Activated CD4-positive, alpha-beta memory T cell treated with anti-CD3 and anti-CD28 coated beads, Interleukin-2, amount 10 ng/mL, durations not matched to agents 7 days and 5 days (primary cell): ENCODE measurements at regions not wholly inside any gene's neighbourhood (a gene's known extent, or its start where the extent isn't known, plus 50 kb on each side); places are given as distances from the start of the nearest gene placed in this dataset.

Experiments used
- CTCF ChIA-PET: fragments of 350-600 bp; sonication (Branson Sonifier 250); formaldehyde crosslinking; loops from one replicate; lab custom pipeline; 2021; ENCODE audit warnings: antibody characterized with exemption, inconsistent platforms; lab: Charles Lee
- POLR2A ChIA-PET: fragments of 350-600 bp; sonication (Branson Sonifier 250); formaldehyde crosslinking; loops from one replicate; lab custom pipeline; 2021; ENCODE audit warnings: antibody characterized with exemption; lab: Charles Lee
- DNase-seq: peaks from one replicate; pipeline ENCODE4 v3.0.0-alpha.2; 2020
- H3K27ac Mint-ChIP-seq: one replicate; pipeline ENCODE4 v1.8.0; 2021; ENCODE audit warnings: mild to moderate bottlenecking, mixed read lengths
- H3K27me3 Mint-ChIP-seq: one replicate; pipeline ENCODE4 v1.8.0; 2021; ENCODE audit warnings: mixed read lengths
- H3K36me3 Mint-ChIP-seq: one replicate; pipeline ENCODE4 v1.8.0; 2021; ENCODE audit warnings: low read depth, mixed read lengths
- H3K4me1 Mint-ChIP-seq: one replicate; pipeline ENCODE4 v1.8.0; 2021; ENCODE audit warnings: mixed read lengths
- H3K4me3 Mint-ChIP-seq: one replicate; pipeline ENCODE4 v1.8.0; 2021; ENCODE audit warnings: mild to moderate bottlenecking, mixed read lengths
- H3K9me3 Mint-ChIP-seq: one replicate; pipeline ENCODE4 v1.8.0; 2021; ENCODE audit warnings: mixed read lengths

- Mint-ChIP-seq H3K27me3 (no peaks in the 10 kb centered on the region), H3K9me3 (no peaks in the 10 kb centered on the region), H3K27ac (no peak overlapping the region), H3K4me1 (peaks cover 6% of the 10 kb centered on the region), H3K36me3 (no peaks in the 10 kb centered on the region), H3K4me3 (no peak overlapping the region)
- ChIA-PET CTCF (no interaction called here), POLR2A (no interaction called here)
- DNase-seq = no peak
These were observed 344.7 kb upstream of the RGMB start for GRCh38 chr5:98428806-98429205.

GRCh38 chr5:98432378-98432777, 341.1 kb upstream of the RGMB start:
- Mint-ChIP-seq H3K4me3 (no peak overlapping the region), H3K4me1 (peaks cover 6% of the 10 kb centered on the region), H3K27me3 (no peaks in the 10 kb centered on the region), H3K27ac (no peak overlapping the region), H3K36me3 (no peaks in the 10 kb centered on the region), H3K9me3 (no peaks in the 10 kb centered on the region)
- ChIA-PET POLR2A (no interaction called here), CTCF (no interaction called here)
- DNase-seq = no peak

- no peak for DNase-seq
- Mint-ChIP-seq H3K4me1 (peaks cover 6% of the 10 kb centered on the region), H3K27ac (no peak overlapping the region), H3K4me3 (no peak overlapping the region), H3K36me3 (no peaks in the 10 kb centered on the region), H3K9me3 (no peaks in the 10 kb centered on the region), H3K27me3 (no peaks in the 10 kb centered on the region)
- ChIA-PET POLR2A (no interaction called here), CTCF (no interaction called here)
These were observed 340.4 kb upstream of the RGMB start for GRCh38 chr5:98433022-98433421.

- POLR2A ChIA-PET = no interaction called here
- Mint-ChIP-seq H3K27ac (no peak overlapping the region), H3K4me1 (peaks cover 4% of the 10 kb centered on the region), H3K36me3 (no peaks in the 10 kb centered on the region), H3K4me3 (no peak overlapping the region), H3K9me3 (no peaks in the 10 kb centered on the region), H3K27me3 (no peaks in the 10 kb centered on the region)
- CTCF ChIA-PET = no interaction called here
- DNase-seq = no peak
These were observed 339.8 kb upstream of the RGMB start for GRCh38 chr5:98433673-98434072.

DNA sequence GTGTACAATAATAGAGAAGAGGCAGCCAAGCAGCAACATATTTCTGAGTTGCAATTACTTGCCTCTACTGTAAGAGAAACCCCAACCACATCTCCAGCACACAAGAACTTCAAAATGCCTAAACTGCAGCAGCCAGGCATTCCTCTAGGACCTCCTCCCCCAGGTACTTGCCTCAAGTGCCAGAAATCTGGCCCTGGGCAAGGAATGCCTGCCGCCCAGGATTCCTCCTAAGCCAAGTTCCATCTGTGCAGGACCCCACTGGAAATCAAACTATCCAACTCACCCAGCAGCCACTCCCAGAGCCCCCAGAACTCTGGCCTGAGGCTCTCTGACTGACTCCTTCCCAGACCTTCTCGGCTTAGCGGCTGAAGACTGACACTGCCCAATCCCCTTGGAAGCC, 336.8 kb upstream of the RGMB start:
- no peak for DNase-seq
- no peak overlapping the region for H3K4me3 Mint-ChIP-seq
- H3K36me3 Mint-ChIP-seq = no peaks in the 10 kb centered on the region
- H3K9me3 Mint-ChIP-seq = peaks cover 2% of the 10 kb centered on the region
- ChIA-PET POLR2A (no interaction called here), CTCF (no interaction called here)
- H3K27ac Mint-ChIP-seq = no peak overlapping the region
- no peaks in the 10 kb centered on the region for H3K4me1 Mint-ChIP-seq
- H3K27me3 Mint-ChIP-seq = no peaks in the 10 kb centered on the region

GRCh38 chr5:98442448-98442847, 331.0 kb upstream of the RGMB start:
- POLR2A ChIA-PET = no interaction called here
- no peak for DNase-seq
- peaks cover 9% of the 10 kb centered on the region for H3K9me3 Mint-ChIP-seq
- H3K27me3 Mint-ChIP-seq = no peaks in the 10 kb centered on the region
- H3K4me3 Mint-ChIP-seq = no peak overlapping the region
- CTCF ChIA-PET = no interaction called here
- no peaks in the 10 kb centered on the region for H3K36me3 Mint-ChIP-seq
- no peaks in the 10 kb centered on the region for H3K4me1 Mint-ChIP-seq
- H3K27ac Mint-ChIP-seq = no peak overlapping the region

GRCh38 chr5:98443881-98444280, 329.6 kb upstream of the RGMB start:
- H3K36me3 Mint-ChIP-seq = no peaks in the 10 kb centered on the region
- ChIA-PET CTCF (no interaction called here), POLR2A (no interaction called here)
- no peak overlapping the region for H3K4me3 Mint-ChIP-seq
- no peak overlapping the region for H3K27ac Mint-ChIP-seq
- H3K27me3 Mint-ChIP-seq = no peaks in the 10 kb centered on the region
- DNase-seq = no peak
- H3K9me3 Mint-ChIP-seq = peaks cover 9% of the 10 kb centered on the region
- no peaks in the 10 kb centered on the region for H3K4me1 Mint-ChIP-seq

GRCh38 chr5:98453296-98453695, 320.2 kb upstream of the RGMB start:
- no peak for DNase-seq
- POLR2A ChIA-PET = no interaction called here

GRCh38 chr5:98454407-98454806, 319.1 kb upstream of the RGMB start:
- Mint-ChIP-seq H3K4me1 (no peaks in the 10 kb centered on the region), H3K36me3 (no peaks in the 10 kb centered on the region), H3K27ac (no peak overlapping the region), H3K4me3 (no peak overlapping the region), H3K27me3 (no peaks in the 10 kb centered on the region), H3K9me3 (no peaks in the 10 kb centered on the region)
- POLR2A ChIA-PET = no interaction called here
- no peak for DNase-seq
- CTCF ChIA-PET = no interaction called here

More at GRCh38 chr5:98453296-98453695, 320.2 kb upstream of the RGMB start:
- Mint-ChIP-seq H3K27me3 (no peaks in the 10 kb centered on the region), H3K4me3 (no peak overlapping the region), H3K27ac (no peak overlapping the region), H3K9me3 (no peaks in the 10 kb centered on the region), H3K4me1 (no peaks in the 10 kb centered on the region), H3K36me3 (no peaks in the 10 kb centered on the region)
- CTCF ChIA-PET = no interaction called here

GRCh38 chr5:98454904-98455303, 318.6 kb upstream of the RGMB start:
- H3K27me3 Mint-ChIP-seq = no peaks in the 10 kb centered on the region
- H3K36me3 Mint-ChIP-seq = no peaks in the 10 kb centered on the region
- ChIA-PET CTCF (no interaction called here), POLR2A (no interaction called here)
- H3K4me1 Mint-ChIP-seq = no peaks in the 10 kb centered on the region
- no peaks in the 10 kb centered on the region for H3K9me3 Mint-ChIP-seq
- no peak for DNase-seq
- H3K27ac Mint-ChIP-seq = no peak overlapping the region
- no peak overlapping the region for H3K4me3 Mint-ChIP-seq

- H3K36me3 Mint-ChIP-seq = no peaks in the 10 kb centered on the region
- H3K27ac Mint-ChIP-seq = no peak overlapping the region
- no peak overlapping the region for H3K4me3 Mint-ChIP-seq
- H3K4me1 Mint-ChIP-seq = no peaks in the 10 kb centered on the region
- CTCF ChIA-PET = no interaction called here
- no peaks in the 10 kb centered on the region for H3K27me3 Mint-ChIP-seq
- POLR2A ChIA-PET = no interaction called here
- no peak for DNase-seq
- H3K9me3 Mint-ChIP-seq = no peaks in the 10 kb centered on the region
These were observed 317.8 kb upstream of the RGMB start for GRCh38 chr5:98455665-98456064.

DNA sequence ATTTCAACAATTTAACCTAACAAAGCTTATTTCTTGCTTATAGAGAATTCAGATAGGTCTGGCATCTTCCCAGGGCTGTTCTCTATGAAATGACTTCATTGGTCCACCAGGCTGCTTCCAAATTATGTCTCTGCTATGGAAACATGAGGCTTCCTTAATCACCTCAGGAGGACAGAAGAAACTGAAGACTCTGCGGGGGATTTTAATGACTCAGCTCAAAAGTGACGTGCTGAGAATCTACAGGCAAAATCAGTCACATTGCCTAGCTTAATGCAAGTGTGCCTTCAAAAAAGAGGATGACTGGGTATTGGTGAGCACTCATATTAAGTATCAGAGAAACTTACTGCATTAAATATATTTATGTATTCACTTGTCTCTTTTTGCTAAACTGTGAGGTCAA, 315.5 kb upstream of the RGMB start:
- no peak for DNase-seq
- no peaks in the 10 kb centered on the region for H3K27me3 Mint-ChIP-seq
- no peaks in the 10 kb centered on the region for H3K36me3 Mint-ChIP-seq
- H3K27ac Mint-ChIP-seq = no peak overlapping the region
- ChIA-PET POLR2A (no interaction called here), CTCF (no interaction called here)
- H3K4me1 Mint-ChIP-seq = no peaks in the 10 kb centered on the region
- H3K4me3 Mint-ChIP-seq = no peak overlapping the region
- H3K9me3 Mint-ChIP-seq = no peaks in the 10 kb centered on the region

GRCh38 chr5:98458726-98459125, 314.7 kb upstream of the RGMB start:
- Mint-ChIP-seq H3K9me3 (no peaks in the 10 kb centered on the region), H3K4me1 (no peaks in the 10 kb centered on the region), H3K36me3 (no peaks in the 10 kb centered on the region), H3K27ac (no peak overlapping the region), H3K27me3 (no peaks in the 10 kb centered on the region), H3K4me3 (no peak overlapping the region)
- no peak for DNase-seq
- ChIA-PET POLR2A (no interaction called here), CTCF (no interaction called here)

- Mint-ChIP-seq H3K36me3 (no peaks in the 10 kb centered on the region), H3K27ac (no peak overlapping the region), H3K9me3 (no peaks in the 10 kb centered on the region), H3K27me3 (no peaks in the 10 kb centered on the region), H3K4me3 (no peak overlapping the region), H3K4me1 (no peaks in the 10 kb centered on the region)
- POLR2A ChIA-PET = no interaction called here
- DNase-seq = no peak
- CTCF ChIA-PET = no interaction called here
These were observed 312.9 kb upstream of the RGMB start for GRCh38 chr5:98460536-98460935.

- Mint-ChIP-seq H3K9me3 (no peaks in the 10 kb centered on the region), H3K27me3 (no peaks in the 10 kb centered on the region), H3K4me1 (no peaks in the 10 kb centered on the region), H3K27ac (no peak overlapping the region), H3K36me3 (no peaks in the 10 kb centered on the region), H3K4me3 (no peak overlapping the region)
- ChIA-PET POLR2A (no interaction called here), CTCF (no interaction called here)
- no peak for DNase-seq
These were observed 312.0 kb upstream of the RGMB start for GRCh38 chr5:98461485-98461884.
